Islet precursor cell (in vitro differentiated cells): ENCODE measurements at regions not wholly inside any gene's neighbourhood (a gene's known extent, or its start where the extent isn't known, plus 50 kb on each side); places are given as distances from the start of the nearest gene placed in this dataset.
A peak's percentile ranks its signal among the peaks of the same experiment; 100 is the strongest.

ENCODE experiments used
- DNase-seq: peaks from one replicate; pipeline ENCODE4 v3.0.0-alpha.2; 2018

DNA sequence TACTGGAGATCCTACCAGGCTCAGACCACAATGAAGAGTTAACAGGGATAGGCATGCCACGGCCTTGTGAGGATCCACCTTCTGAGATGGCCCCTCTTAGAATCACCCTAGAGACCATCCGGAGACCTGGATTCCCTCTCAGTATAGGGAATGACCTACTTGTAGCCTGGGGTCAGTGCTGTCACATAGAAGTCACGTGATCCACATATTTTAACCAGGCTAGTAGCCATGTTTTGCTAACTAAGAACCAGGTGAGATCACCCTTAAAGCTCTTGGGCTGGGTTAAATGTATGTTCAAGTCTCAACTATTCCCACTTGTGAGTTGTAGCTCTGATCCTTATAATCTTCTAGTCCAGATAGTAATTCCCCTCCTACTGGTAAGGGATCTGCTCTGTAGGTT is 215.4 kb downstream of the CCNG2 start:
- no peak for DNase-seq

DNA sequence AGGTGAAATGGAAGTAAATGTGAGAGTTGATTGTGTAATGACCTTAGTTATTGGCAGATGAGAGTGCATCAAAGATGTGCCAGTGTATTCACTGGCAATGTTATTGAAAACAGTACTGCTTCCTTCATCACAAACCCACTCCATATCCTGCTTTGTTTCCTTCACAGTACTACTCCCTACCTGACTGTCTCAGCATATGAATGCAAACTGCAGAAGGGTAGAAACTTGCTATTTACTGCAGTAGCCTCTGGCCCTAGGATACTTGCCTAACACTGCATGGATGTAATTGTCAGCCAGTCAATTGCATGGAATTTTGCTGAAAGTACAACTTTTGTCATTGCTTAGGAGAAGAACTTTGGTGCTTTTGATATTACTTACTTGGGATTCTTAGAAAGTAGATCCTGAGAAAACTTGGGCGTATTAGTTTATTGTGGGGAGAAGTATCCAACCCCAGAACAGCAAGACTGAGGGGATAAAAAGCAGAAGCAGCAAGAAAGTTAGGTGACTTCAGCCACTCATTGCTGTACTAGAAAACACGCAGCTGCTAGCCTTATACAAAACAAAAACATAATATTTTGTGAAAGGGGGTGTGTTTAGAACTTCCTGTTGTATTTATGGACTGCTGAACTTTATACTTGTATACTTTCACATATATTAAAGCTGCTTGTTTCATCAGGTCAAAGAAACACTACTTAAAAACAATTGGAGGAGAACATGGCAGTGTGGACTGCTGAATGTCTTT is 219.0 kb downstream of the CCNG2 start:
- no peak for DNase-seq

DNA sequence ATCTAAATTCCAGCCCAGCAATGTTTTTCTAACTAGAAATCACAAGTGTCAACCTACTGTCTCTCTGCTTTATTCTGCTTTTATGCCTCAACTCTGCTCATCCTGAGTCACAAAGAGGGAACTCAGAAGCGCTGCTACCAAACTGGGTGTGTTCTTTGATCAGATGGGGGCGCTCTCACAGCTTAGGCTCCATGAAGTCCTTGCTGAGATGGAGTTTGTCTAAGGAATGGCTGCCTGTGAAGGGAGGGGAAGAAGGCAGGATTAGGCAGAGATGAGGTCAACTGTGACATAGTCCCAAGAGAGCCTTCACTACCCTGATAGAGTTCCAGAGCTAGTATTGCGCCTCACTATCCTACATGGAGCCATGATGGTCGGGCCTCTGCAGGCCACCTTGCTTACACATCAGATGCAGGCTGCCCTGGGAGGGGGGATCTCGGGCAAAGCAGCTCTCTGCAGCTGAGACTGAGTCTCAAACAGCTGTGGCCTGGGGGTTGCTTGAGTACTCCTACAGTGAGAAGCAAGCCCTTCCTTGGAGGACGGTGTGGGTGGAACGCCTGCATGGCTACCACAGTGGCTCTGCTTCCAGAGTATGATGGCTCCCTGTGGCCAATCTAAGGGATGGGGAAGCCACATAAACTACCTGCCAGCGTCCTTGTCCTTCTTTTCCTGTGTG is 219.9 kb downstream of the CCNG2 start:
- no peak for DNase-seq

DNA sequence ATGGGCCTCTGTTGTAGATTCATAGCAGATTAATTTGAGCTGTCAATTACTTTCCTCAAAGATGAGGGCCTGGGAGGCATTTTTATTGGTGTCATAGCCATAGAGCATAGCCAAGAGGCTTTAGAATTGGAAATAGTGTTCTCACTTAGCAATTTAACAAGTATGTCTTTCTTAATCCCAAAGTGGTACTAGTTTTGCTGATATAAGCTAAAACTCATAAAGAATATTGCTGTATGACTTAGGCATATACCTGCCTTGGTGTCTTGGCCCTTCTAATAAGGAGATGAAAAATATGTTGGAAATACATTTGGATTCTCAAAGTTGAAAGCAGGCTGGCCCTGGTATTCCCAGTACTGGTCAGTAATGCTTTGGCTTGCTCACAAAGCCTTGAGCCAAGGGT is 221.5 kb upstream of the CXCL13 start:
- DNase-seq, result peak; percentile 11

DNA sequence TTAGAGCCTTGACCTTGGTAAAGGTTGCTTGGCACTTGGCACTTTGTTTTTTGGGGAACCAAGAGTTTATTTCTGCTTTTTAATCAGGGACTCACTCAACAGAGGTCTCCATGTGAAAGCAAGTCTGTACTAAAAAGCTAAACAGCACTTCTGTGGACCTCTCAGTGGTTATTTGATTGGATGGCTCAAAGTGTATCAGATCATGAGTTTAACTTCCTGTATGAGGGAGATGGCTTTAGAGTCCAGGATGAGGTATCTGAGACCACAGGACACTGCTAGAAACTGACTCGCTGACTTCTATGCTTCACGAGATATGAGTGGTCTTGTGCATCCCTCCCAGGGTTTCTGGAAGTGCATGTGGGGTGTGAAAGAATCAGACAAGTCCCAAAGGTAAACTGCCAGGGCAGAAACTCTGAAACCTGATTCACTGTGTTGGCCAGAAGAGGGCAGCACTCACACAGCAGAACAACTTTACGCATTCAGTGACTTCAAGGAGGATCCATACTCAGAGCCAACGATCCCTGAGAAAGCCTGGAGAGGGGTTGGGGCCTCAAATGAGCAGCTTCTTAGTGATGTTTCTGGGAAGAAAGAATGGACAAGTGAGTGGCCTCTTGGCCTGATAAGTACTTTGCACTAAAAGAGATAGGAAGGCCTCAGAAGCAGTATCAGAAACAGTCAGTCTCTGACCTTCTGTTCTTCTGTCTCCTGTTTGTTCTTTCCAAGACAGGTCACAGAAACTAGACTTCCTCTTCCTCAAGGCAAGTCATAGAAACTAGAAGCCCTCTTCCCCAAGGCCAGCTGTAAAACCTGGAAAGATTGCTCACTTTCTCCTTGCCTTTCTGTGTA is 220.3 kb upstream of the CXCL13 start:
- peak; percentile 76 for DNase-seq

DNA sequence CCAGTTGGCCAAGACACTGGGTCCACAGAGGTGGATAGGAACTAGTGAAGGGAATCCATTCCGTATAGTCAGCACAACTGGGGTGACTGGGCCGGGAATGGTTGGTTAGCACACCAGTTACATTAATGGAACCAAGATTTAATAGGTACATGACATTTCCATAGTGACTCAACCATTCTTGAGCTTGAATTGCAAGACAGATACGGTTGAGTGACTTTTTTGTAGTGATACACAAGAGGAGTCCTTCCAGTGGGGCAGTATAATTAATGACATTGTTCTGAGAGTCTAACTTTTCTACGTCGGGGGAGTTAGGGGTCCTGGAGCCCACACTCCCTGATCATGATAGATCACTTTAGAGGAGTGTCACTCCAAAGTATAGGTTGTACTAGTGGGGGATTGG is 211.6 kb upstream of the CXCL13 start:
- DNase-seq, result no peak

DNA sequence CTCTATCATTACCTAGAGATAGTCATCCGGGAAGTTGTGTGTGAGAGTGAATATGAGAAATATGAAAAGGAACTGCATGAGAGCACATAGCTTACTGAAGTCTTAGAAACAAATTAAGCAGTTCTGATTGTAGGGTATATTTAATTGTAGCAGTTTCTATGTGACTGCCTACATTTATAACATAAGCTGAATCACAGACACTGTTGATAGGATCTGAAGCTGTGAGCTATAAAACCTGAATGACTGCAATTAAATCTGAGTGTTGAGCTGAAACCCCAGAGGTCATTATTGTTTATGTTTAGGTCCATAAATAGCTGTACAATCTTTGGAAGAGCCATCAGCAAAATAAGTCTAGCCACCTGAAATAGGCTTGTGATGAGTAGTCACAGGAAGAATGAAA is 210.1 kb upstream of the CXCL13 start:
- DNase-seq, result no peak

DNA sequence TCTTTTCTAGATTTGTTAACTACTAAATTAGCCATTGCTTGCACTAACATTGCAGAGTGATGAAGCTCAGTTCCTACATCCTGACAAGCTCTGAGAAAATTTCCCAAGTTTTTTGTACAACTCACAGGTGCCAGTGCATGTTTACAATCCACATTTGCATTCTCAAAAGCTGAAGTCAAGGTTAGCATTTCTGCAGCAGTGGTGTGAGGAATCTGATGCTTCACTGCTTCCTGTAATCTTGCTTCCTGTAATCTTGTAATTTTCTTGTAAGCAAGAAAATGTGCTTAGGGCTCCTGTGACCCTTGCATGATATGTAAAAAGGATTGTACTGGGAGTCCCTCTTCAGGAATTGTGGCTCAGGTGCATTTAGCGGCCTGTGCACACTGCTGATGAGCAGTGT is 207.4 kb upstream of the CXCL13 start:
- DNase-seq, result no peak

DNA sequence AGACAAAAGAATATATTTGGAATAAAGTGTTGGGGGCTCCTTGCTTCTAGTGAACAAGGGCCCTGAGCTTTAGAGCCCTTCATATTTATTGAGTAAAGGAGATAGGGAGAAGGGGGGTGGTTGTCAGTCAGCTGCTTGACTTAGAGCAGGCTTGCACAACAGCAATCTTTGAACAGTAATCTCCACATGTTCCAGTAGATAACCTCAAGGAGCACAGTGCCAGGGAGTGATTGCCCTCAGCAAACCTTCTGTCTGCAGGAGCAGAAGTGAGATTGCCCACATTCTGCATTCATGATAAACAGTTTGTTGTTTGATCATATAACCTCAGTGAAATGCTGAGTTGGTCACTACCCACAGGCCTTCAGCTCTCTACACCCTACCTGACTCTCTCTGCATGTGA is 205.8 kb upstream of the CXCL13 start:
- no peak for DNase-seq

DNA sequence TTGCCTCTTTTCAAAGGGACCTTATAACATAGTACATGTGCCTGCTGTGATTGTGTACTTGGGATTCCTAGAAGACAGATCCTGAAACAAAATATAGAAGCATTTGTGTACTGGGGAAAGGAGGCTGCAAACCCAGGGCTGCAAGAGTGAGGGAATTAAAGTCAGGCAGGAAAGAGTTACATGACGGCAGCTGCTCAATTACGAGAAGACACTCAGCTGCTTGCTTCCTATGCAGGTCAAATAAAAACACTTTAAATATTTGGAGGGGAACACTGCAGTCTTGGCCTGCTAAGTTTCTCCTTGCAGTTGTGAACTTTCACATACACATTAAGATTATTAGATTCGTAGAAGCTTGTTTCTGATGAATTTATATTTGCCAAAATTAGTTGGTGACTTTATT is 191.9 kb upstream of the CXCL13 start:
- DNase-seq, result no peak

DNA sequence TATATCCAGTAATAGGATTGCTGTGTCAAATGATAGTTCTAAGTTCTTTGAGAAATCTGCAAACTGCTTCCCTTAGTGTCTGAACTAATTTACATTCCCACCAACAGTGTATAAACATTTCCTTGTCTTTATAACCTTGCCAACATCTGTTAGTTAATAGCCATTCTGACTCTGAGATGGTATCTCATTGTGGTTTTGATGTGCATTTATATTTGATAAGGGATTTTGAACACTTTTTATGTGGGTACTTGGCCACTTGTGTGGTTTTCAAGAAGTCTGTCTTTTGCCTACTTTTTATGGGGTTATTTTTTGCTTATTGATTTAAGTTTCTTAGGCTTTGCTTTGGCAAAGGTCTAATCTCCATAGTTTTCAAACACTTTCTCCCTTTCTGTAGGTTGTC is 189.9 kb upstream of the CXCL13 start:
- DNase-seq, result no peak

DNA sequence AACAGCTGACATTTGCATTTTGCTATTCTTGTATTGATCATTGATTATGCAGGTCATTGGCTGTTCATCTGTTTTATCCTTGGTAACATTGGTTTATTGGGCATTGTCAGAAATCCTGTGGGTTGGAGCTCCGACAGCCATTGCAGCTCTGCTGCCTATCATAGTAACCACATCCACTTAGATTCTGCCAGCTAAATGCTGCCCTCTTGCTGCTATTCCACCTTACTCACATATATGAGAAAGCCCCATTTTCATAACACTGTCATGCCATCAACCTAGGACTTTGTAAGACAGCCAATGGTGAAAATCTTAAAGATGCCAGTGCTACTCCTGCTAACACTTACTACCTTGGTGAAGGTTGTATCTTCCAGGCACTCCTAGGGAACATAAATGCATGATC is 187.3 kb upstream of the CXCL13 start:
- no peak for DNase-seq

DNA sequence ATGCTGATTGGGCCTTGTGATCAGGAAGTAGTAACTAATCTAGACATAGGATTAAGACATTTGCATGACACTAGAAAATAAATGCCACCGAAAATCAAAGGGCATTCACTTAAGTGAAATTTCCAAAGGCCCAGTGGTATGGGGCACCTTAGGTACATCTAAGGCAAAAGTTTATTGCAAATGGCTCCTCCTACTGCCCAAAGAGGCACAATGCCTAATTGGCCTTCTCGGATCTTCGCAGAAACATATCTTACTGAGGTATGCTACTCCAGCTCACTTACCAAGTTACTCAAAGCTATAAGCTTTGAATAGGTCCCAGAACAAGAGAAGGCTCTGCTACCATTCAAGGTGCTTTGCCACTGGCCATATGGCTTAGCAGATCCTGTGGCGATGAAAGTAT is 174.8 kb upstream of the CXCL13 start:
- no peak for DNase-seq

DNA sequence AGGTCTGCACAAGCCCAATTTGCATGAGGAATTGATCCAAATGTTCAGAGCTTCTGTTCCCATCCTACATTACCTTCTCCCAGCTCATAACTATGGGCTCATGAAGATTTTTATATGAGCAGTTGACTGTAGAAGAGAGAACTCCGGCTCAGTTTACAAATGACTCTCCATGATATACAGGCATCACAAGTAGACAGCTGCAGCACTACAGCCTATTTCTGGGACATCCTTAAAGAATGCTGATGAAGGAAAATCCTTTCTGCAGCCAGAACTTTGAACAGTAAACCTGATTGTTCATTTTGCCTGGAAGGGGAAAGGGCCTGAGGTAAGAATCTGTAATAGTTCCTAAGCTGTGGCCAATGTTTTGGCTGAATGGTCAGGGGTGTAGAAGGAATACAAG is 174.1 kb upstream of the CXCL13 start:
- no peak for DNase-seq

DNA sequence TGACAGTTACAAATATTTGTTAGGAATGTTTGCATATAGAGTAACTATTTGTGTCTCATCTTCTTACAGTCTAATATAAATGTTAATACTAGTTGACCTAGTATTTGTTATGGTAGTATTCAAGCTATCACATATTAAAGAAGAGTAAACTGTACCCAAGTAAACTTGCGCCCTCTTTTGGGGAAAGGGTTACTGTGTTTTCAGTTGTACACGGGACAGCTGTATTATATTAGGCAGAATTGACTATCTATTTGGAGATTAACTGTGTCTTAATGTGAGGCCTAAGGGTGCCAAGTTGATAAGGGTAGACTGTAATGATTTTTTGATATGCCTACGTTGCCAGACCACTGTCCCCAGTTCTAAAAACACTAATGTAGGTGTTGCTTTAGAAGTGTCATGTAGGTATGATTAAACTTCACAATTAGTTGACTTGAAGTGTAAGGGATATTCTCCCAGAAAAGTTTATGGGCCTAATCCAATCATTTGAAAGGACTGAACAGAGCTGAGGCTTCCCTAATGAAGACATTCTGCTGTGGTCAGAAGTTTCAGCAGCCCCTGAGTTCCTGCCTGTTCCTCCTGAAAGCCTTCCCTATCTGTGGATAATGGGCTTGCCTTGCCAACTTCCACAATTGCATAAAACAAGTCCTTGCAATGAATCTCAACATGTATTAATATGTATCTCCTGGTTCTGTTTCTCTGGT is 172.8 kb upstream of the CXCL13 start:
- DNase-seq, result no peak

DNA sequence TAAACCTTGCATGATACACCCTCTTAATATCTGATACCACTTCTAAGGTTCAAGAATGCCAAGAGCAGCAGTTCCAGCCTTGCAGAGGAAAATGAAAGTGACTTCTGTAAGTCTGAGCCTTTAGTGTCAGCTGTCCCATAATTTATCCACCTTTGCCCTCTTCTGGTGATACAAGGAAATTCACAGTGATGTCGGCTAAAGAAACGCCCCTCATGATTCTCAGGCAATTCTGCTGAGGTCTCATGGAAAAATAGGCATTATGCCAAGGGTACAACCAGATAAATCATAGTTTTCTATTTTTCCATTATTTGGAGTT is 172.2 kb upstream of the CXCL13 start:
- DNase-seq, result no peak

DNA sequence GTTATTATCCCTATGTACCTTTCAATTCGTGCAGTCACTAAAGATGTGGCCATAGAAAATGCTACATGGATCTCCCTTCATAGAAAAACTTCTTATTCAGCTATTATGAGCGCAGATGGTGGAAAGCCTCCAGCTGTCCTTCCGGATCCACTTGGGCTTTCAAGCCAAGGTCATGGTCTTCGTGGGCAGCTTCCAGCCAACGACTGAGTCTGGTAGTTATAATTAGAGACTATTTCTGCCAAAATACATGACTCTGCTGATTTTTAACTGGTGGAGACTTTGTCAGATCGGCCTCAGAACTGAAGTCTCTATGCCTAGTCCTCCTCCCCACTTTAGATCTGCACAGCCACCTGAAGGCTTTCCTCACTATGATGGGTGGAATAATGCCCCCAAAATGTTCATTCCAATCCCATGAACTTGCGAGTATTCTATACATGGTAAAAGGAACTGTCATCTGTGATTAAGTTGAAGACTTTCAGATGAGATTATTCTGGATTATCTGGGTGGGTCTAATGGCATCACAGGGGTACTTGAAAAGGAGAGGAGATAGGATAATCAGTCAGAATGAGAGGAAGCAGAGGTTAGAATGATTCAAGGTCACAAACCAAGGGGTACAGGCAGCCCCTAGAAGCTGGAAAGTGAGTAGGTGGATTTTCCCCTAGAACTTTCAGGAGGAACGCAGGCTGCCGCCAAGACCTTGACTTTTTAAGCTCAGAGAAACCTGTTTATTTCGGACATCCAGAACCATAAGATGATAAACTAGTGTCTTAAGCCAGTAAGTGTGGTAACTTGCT is 171.1 kb upstream of the CXCL13 start:
- DNase-seq, result no peak

DNA sequence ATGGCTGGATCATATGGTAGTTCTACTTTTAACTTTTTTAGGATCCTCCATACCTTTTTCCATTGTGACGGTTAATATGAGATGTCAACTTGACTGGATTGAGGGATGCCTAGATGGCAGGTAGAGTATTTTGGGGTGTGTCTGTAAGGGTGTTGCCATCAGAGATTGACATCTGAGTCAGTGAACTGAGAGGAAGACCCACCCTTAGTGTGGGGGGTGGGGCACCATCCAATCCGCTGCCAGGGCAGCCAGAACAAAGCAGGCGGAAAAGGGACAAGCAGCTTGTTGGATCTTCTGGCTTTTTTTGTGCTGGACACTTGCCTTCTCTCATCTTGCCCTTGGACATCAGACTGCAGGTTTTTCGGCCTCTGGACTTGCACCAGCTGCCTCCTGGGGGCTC is 168.5 kb upstream of the CXCL13 start:
- DNase-seq, result no peak

DNA sequence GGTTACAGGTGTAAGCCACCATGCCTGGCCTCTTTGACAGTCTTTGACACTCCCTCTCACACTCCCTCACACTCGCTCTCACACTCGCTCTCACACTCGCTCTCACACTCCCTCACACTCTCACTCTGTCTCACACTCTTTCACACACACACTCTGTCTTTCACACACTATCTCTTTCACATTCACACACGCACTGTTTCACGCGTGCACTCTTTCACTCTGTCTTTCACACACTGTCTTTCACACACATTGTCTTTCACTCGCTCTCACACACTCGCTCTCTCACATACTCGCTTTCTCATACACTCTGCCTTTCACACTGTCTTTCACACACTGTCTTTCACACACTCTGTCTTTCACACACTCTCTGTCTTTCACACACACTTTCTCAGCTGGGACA is 167.1 kb upstream of the CXCL13 start:
- DNase-seq, result no peak

DNA sequence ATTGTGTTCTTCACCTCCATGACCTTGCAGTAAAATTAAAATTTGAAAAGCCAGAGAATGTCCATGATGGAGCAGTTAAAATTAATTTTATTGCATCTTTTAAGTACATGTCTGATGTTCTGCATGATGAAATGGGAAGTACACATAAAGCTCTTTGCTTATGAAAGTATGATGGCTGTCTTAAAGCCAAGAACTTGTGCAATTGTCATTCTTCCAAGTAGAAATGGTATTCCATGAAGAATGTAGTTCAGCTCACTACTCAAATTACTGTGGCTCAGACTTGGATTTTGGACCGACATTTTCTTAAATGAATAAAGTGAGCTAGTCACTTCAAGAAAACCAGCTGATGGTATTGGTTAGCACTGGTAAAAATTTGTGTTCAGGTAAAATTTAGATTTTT is 161.7 kb upstream of the CXCL13 start:
- no peak for DNase-seq

DNA sequence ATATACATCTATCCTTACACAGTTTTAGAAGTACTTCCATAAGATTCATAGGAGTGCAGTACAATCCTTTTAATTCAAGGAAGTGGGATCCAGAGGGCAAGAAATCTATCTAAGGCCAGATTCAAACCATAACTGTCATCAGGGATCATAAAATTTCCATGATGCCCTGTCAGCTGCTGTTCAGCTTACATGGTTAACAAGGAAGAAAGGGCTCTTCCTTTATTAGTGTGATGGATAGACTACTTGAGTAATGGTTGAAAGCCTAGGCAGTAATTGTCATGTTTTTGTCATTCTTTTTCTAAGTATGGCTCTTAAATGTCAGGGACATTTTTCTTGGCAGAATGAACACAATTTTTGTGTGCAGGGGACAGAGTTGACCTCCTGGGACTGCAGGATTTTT is 159.8 kb upstream of the CXCL13 start:
- DNase-seq, result no peak

DNA sequence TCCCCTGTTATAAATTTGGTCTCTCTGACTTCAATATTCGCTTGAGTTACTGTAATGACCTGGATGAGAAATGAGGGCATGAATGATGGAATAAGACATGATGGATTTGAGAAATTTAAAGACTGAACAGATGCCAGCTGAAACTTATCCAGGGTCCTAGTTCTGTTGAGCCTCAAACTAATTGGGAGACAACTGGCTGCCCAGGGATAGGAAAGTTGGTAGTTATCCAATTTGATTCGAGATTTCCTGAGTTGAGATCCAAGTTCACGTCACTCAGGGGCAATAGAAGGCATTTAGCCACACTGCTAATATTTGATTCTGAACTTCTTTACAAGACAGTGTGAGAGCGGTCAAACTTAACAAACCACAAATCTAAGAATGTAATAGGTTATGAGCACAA is 159.0 kb upstream of the CXCL13 start:
- no peak for DNase-seq

DNA sequence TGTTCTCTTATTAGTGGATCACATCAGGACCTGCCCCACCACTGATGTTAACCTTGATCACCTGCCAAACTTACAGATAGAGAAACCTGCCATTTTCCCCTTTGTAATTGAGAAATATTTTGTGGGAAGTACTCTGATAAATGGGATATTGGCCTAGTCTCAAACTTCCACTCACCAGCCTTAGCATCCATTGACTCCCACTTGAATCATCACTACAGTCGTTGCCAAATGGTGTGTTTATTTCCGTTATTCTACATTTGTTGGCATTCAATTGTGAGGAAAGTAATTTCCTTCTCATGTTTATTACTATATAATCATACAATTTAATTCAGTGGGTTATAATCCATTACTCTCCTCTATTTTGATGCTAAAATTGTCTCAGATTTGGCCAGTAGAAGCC is 156.4 kb upstream of the CXCL13 start:
- no peak for DNase-seq
